Immature natural killer cell (primary cell): ENCODE measurements at regions not wholly inside any gene's neighbourhood (a gene's known extent, or its start where the extent isn't known, plus 50 kb on each side); places are given as distances from the start of the nearest gene placed in this dataset.
A peak's percentile ranks its signal among the peaks of the same experiment; 100 is the strongest.

ENCODE experiments used
- DNase-seq, 3 donors: peaks; one replicate each; pipeline ENCODE4 v3.0.0; 2022; ENCODE audit warnings: mixed read lengths in 1 of 3
- H3K27ac Mint-ChIP-seq, 6 donors: one replicate each; pipeline ENCODE4 v1.8.0; 2020; ENCODE audit warnings: mixed read lengths in 6 of 6, mild to moderate bottlenecking in 5 of 6, inconsistent platforms in 4 of 6, moderate library complexity in 3 of 6
- H3K27me3 Mint-ChIP-seq, 3 donors: one replicate each; pipeline ENCODE4 v1.8.0; 2020 to 2021; ENCODE audit warnings: low read depth in 3 of 3, mild to moderate bottlenecking in 3 of 3, mixed read lengths in 3 of 3, moderate library complexity in 3 of 3, inconsistent platforms in 1 of 3
- H3K36me3 Mint-ChIP-seq, 3 donors: one replicate each; pipeline ENCODE4 v1.8.0; 2020; ENCODE audit warnings: mixed read lengths in 3 of 3, inconsistent platforms in 2 of 3, mild to moderate bottlenecking in 2 of 3
- H3K4me1 Mint-ChIP-seq, 2 donors: one replicate each; pipeline ENCODE4 v1.8.0; 2020; ENCODE audit warnings: inconsistent platforms in 2 of 2, mild to moderate bottlenecking in 2 of 2, mixed read lengths in 2 of 2, moderate library complexity in 1 of 2
- H3K4me3 Mint-ChIP-seq, 5 donors: one replicate each; pipeline ENCODE4 v1.8.0; 2020; ENCODE audit warnings: mild to moderate bottlenecking in 5 of 5, mixed read lengths in 5 of 5, inconsistent platforms in 3 of 5, moderate library complexity in 3 of 5
- H3K9me3 Mint-ChIP-seq, 6 donors: one replicate each; pipeline ENCODE4 v1.8.0; 2020; ENCODE audit warnings: mild to moderate bottlenecking in 6 of 6, mixed read lengths in 6 of 6, inconsistent platforms in 4 of 6, moderate library complexity in 3 of 6

DNA sequence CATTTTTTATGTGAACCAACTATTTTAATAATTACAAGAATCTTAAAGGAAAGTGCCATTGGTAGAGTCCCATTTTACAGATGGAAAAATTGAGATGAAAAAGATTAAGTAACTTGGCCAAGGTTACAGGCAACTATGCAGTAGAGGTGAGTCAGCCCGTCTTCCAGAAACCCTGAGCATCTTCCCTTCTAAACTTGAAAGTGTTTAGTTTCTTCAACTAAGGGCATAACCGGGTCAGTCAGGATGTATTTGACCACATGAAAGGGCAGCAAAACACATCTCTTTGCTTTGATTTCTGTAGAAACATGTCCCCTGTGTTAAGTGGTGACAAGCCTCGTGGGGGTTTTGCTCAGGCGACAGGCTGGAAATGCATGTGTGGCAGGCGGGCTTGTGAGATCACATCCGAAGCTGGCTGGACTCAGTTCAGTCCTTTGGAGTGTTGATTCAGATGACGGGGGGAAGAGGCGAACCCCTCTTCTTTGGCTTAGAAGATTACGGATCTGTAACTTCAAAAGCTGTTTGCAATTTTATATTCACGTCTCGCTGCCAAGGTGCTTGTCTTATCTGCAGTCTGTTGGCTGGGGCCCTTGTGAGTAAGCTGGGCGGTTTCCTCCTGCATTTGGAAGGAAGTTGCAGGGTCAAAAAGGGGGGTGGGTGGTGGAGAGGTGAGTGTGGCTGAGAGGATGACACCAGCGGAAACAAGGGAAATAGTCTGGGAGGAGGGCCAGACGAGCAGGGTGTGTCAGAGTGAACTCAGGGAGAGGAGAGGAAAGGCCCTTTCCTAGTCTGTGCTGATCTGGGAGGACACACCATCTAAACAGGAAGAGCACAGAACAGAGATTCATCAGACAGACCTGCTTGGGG, 78.9 kb upstream of the RPS23 start:
- peak; percentile 61 to 72 (median 62) for DNase-seq
- Mint-ChIP-seq H3K9me3 (no peaks in the 10 kb centered on the region), H3K27ac (peak overlapping the region; percentile 77 to 95 (median 87)), H3K4me1 (peaks cover 32 to 58% of the 10 kb centered on the region in 2 donors), H3K4me3 (peak overlapping the region; percentile 62 to 77 (median 74)), H3K36me3 (no peaks in the 10 kb centered on the region), H3K27me3 (peaks cover 0 to 3% (median 0%) of the 10 kb centered on the region in 3 donors)

DNA sequence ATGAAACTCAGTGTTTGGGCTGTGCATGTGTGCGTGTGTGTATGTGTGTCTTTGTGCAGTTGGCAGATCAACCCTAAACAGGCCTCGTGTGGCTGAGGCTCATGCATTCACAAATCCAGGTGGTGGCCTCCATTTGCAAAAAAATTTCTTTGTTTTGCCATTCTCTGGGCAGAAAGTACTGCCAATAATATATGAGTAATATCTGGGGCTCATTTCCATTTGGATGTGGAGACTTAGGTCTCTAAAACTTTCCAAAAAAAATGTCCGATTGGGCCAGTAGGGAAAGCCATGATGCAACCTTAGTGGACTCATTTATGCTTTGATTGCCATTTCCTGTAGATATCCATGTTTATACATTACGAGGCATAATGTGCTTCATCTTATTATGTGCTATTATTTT, 77.9 kb upstream of the RPS23 start:
- Mint-ChIP-seq H3K4me1 (peaks cover 35 to 63% of the 10 kb centered on the region in 2 donors), H3K27ac (no peak overlapping the region), H3K4me3 (peak overlapping the region in 1 of 5 donors; percentile 22), H3K27me3 (peaks cover 0 to 3% (median 2%) of the 10 kb centered on the region in 3 donors), H3K9me3 (no peaks in the 10 kb centered on the region), H3K36me3 (no peaks in the 10 kb centered on the region)
- DNase-seq, result no peak

DNA sequence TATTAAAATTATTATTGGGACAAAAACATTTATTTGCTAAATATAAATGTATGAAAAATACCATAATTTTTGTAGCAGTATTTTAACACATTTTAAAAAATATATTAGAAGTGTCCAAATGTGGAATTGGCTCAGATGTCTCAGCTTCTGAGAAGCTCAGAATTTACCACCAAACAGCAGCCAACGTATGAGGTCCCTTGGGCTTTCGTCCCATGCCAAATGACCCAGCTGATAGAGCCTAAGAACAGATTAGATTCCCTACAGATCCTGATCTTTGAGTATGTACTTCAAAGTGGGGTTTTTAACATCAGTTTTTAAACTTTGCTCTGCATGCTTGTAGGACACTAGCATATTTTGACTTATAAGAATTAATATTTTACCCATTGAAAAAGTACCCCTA, 77.3 kb upstream of the RPS23 start:
- H3K27me3 Mint-ChIP-seq, result peaks cover 0 to 3% (median 2%) of the 10 kb centered on the region in 3 donors
- peaks cover 31 to 58% of the 10 kb centered on the region in 2 donors for H3K4me1 Mint-ChIP-seq
- H3K27ac Mint-ChIP-seq, result no peak overlapping the region
- H3K36me3 Mint-ChIP-seq, result no peaks in the 10 kb centered on the region
- H3K9me3 Mint-ChIP-seq, result no peaks in the 10 kb centered on the region
- peak overlapping the region in 1 of 5 donors; percentile 22 for H3K4me3 Mint-ChIP-seq
- DNase-seq, result no peak

DNA sequence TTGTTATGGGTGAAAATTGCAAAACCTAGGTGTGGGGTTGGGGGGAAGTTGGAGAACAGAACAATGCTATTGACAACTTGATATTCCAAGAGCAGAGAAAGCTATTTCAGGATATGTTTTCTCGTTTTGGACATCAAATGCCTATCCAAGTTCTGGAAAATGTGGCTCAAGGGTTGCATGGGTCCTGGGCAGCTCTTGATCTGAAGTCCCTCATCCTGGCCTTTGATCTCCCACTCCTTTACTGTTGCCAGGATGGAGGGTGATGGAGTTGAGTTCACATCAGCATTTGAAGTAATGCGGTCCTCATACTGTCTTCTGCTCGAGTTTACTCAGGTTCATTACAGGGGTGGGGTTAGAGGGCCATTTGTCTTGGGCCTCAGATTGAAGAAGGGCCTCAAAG, 76.9 kb upstream of the RPS23 start:
- H3K4me1 Mint-ChIP-seq, result peaks cover 30 to 55% of the 10 kb centered on the region in 2 donors
- no peaks in the 10 kb centered on the region for H3K9me3 Mint-ChIP-seq
- H3K36me3 Mint-ChIP-seq, result no peaks in the 10 kb centered on the region
- peaks cover 0 to 3% (median 2%) of the 10 kb centered on the region in 3 donors for H3K27me3 Mint-ChIP-seq
- H3K27ac Mint-ChIP-seq, result no peak overlapping the region
- no peak for DNase-seq
- no peak overlapping the region for H3K4me3 Mint-ChIP-seq

DNA sequence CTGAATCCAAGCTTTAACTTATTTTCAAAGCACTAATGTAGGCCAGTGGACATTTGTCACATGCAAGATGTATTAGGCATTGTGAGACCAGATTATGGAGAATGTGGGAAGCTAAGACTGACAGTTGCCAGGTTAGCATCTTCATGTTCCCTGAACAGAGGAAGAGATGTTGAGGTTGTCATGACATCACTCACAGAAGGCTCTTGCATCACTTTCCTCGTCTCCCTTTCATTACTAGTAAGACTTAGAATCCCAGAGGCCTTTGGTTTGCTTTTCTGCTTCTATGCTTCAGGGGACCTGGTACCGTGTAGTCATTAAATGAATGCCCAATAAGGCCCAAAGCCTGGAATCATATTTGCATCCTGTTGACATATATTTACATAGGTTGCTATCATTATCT, 76.4 kb upstream of the RPS23 start:
- H3K36me3 Mint-ChIP-seq, result no peaks in the 10 kb centered on the region
- H3K27ac Mint-ChIP-seq, result peak overlapping the region in 1 of 6 donors; percentile 31
- no peak overlapping the region for H3K4me3 Mint-ChIP-seq
- DNase-seq, result no peak
- peaks cover 30 to 55% of the 10 kb centered on the region in 2 donors for H3K4me1 Mint-ChIP-seq
- peaks cover 0 to 3% (median 2%) of the 10 kb centered on the region in 3 donors for H3K27me3 Mint-ChIP-seq
- H3K9me3 Mint-ChIP-seq, result no peaks in the 10 kb centered on the region

DNA sequence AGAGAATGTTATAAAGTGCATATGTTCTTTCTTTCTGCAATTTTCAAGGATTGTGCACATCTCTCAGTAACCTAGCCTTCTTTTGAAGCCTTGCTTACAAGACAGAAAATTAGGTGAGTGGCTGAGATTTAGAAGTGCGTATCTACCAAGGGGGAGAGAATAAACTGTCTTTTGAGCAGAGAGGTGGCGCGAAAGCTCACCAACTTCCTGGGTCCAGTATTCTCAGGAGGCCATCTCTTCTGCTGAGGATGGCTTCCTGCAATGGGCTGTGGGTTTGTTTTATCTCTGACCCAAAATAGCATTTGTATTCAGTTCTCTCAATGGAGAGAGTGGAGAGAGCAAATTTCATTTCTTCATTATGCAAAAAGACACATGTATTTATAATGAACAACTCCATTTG, 75.4 kb upstream of the RPS23 start:
- no peaks in the 10 kb centered on the region for H3K9me3 Mint-ChIP-seq
- H3K4me3 Mint-ChIP-seq, result no peak overlapping the region
- H3K27me3 Mint-ChIP-seq, result peaks cover 0 to 5% (median 2%) of the 10 kb centered on the region in 3 donors
- H3K36me3 Mint-ChIP-seq, result no peaks in the 10 kb centered on the region
- no peak overlapping the region for H3K27ac Mint-ChIP-seq
- peaks cover 30 to 52% of the 10 kb centered on the region in 2 donors for H3K4me1 Mint-ChIP-seq
- no peak for DNase-seq

DNA sequence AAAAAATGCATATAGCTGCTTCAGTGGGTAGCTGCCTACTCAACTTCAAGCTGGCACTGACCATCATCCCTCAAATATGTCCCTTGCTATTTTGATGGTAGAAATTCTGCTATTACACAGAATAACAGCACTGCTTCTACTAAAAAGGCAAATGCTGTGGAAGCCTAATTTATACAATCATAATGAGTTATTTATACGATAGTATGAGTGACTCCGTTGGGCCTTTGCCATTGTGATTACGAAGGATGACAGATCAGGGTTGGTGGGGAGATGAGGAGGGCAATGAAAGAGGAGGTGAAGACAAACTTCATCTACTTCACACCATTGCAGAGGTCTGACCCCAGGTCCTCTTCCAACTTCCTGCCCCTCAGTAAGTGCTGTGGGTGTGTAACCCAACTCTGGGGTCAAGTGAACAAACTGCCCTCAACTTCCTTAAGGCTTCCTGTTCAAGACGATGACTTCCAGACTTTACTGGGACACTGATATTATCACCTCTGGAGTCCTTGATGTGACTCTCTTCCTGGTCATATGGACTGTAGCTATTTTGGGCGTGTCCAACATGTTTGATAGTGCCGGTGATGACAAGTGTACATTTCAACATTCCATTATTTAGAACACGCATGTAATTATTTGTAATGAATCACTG, 74.1 kb upstream of the RPS23 start:
- Mint-ChIP-seq H3K36me3 (no peaks in the 10 kb centered on the region), H3K27ac (no peak overlapping the region), H3K9me3 (no peaks in the 10 kb centered on the region), H3K4me1 (peaks cover 20 to 39% of the 10 kb centered on the region in 2 donors), H3K4me3 (no peak overlapping the region), H3K27me3 (peaks cover 0 to 5% (median 2%) of the 10 kb centered on the region in 3 donors)
- peak in 1 of 3 donors; percentile 7 for DNase-seq

DNA sequence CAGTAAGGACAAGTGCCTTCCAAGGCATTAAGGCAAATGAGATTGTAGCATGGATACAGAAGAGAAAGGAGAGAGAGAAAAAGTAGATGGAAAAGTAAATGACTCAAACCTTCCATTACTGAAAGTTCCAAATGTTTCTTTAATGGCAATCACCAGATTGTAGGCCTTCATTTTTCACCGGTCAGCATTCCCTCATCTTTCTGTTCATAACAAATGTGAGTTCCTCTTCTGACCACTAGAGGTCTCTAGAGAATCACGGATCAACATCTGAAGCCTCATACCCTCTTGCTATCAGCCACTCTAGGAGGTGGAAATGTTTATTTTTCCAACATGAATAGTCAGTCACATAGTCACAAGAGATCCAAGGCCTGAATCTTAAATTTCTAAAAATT, 73.6 kb upstream of the RPS23 start:
- H3K27me3 Mint-ChIP-seq, result peaks cover 0 to 5% (median 2%) of the 10 kb centered on the region in 3 donors
- DNase-seq, result peak; percentile 34 to 45 (median 41)
- H3K4me3 Mint-ChIP-seq, result no peak overlapping the region
- peak overlapping the region in 1 of 6 donors; percentile 68 for H3K27ac Mint-ChIP-seq
- no peaks in the 10 kb centered on the region for H3K9me3 Mint-ChIP-seq
- H3K4me1 Mint-ChIP-seq, result peaks cover 14 to 34% of the 10 kb centered on the region in 2 donors
- no peaks in the 10 kb centered on the region for H3K36me3 Mint-ChIP-seq

DNA sequence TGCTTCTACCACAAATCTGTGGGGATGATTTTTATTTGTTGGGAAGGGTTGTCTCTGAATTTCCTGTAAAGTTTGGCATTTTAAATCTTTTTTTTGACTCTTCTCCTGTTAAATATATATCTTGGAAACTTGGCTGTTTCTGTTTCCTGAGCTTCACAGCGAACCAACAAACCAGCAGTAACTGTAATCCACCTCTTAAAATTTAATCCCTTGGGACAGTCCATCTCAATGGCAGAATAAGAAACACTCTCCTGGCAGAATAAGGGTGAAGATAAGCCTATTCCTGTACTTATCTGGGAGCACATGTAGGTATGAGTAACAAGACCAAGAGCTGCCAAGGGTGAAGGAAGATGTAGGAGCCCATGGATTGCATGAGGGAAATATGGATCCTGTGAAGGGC, 73.1 kb upstream of the RPS23 start:
- Mint-ChIP-seq H3K27me3 (peaks cover 0 to 5% (median 2%) of the 10 kb centered on the region in 3 donors), H3K4me3 (no peak overlapping the region), H3K9me3 (no peaks in the 10 kb centered on the region), H3K4me1 (peaks cover 13 to 30% of the 10 kb centered on the region in 2 donors), H3K27ac (no peak overlapping the region), H3K36me3 (no peaks in the 10 kb centered on the region)
- DNase-seq, result no peak

DNA sequence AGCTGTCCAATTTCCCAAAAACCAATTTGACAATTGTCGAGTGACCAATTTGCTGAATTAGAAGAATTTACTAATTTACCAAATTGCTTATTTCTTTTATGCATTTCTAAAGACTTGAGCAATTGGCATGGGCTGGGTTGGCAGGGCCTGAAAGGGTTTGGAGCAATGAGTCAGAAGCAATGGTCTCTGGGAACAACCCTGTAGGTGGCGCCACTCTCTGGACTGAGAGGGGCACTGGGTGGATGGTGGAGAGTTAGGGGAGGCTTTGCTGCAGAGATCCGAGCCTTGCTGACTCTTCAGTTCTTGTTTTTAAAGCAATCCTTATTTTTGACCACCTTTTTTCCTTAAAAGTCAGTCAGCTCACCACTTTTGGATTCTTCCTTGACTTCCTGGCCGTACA, 71.5 kb upstream of the RPS23 start:
- H3K36me3 Mint-ChIP-seq, result no peaks in the 10 kb centered on the region
- peaks cover 0 to 5% (median 2%) of the 10 kb centered on the region in 3 donors for H3K27me3 Mint-ChIP-seq
- peaks cover 13 to 25% of the 10 kb centered on the region in 2 donors for H3K4me1 Mint-ChIP-seq
- H3K27ac Mint-ChIP-seq, result no peak overlapping the region
- no peak for DNase-seq
- H3K9me3 Mint-ChIP-seq, result no peaks in the 10 kb centered on the region
- H3K4me3 Mint-ChIP-seq, result no peak overlapping the region

DNA sequence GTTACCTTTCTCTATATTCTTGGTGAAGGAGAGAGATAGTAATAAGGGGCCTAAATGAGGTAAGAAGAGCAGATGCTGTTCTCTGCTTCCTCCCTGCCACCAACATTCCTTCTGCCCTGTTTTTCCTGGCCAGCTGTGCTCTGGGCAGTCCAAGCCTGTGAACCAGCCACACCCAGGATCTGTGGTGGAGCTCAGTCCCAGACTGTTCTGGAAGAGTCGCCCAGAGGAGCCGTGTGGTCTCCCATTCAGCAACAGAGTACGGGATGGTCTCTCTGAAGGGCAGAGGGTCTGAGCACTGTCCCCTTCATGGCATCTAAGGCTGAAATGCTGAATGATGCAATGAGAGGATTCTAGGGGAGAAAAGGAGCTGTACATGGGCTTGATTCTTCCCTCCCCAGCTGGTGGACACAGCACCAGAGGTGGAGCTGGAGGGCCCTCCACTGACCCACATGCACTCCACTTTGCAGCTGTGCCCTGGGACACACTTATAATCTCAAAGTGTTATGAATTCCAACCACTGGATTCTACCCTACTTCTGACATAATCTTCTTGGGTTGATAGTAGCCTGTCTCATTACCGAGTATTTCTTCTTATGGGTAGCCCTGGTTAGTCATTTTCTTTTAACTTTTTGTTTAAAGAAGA, 70.8 kb upstream of the RPS23 start:
- DNase-seq, result no peak
- no peak overlapping the region for H3K27ac Mint-ChIP-seq
- peaks cover 0 to 5% (median 2%) of the 10 kb centered on the region in 3 donors for H3K27me3 Mint-ChIP-seq
- H3K9me3 Mint-ChIP-seq, result no peaks in the 10 kb centered on the region
- H3K36me3 Mint-ChIP-seq, result no peaks in the 10 kb centered on the region
- peaks cover 12 to 25% of the 10 kb centered on the region in 2 donors for H3K4me1 Mint-ChIP-seq
- H3K4me3 Mint-ChIP-seq, result no peak overlapping the region

DNA sequence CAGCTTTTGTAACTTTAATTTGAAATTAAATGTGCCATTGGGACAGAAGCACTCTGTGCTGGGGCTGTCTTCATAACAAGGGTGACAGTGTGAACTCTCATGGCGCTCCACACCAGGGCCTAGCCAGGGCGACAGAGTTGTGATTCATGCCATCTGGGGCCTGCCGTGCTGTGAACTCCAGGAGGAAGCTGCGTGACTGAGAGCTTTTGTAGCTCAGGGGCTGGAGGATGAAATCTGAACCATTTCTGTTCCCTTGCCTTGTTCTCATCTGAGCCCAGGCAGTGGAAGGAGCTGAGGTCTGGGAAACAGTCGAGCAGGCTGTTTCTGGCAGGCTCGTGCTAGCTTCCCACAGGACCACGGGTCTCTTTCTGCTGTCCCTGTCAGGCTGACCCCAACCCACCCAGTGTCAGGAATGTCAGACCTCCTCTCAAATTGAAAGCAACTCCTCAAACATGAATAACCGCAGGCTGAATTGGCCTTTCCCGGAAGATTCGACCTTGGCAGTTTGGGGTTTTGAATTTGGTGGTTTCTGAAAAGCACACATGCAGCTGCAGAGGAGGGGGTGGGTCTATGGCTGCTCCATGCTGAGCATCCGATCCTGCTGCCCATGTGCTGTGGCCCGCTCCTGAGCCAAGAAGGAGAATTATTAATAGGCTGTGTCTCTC, 69.2 kb upstream of the RPS23 start:
- no peak overlapping the region for H3K4me3 Mint-ChIP-seq
- H3K9me3 Mint-ChIP-seq, result no peaks in the 10 kb centered on the region
- peaks cover 7 to 9% of the 10 kb centered on the region in 2 donors for H3K4me1 Mint-ChIP-seq
- H3K36me3 Mint-ChIP-seq, result no peaks in the 10 kb centered on the region
- H3K27ac Mint-ChIP-seq, result no peak overlapping the region
- no peak for DNase-seq
- peaks cover 0 to 5% (median 2%) of the 10 kb centered on the region in 3 donors for H3K27me3 Mint-ChIP-seq

DNA sequence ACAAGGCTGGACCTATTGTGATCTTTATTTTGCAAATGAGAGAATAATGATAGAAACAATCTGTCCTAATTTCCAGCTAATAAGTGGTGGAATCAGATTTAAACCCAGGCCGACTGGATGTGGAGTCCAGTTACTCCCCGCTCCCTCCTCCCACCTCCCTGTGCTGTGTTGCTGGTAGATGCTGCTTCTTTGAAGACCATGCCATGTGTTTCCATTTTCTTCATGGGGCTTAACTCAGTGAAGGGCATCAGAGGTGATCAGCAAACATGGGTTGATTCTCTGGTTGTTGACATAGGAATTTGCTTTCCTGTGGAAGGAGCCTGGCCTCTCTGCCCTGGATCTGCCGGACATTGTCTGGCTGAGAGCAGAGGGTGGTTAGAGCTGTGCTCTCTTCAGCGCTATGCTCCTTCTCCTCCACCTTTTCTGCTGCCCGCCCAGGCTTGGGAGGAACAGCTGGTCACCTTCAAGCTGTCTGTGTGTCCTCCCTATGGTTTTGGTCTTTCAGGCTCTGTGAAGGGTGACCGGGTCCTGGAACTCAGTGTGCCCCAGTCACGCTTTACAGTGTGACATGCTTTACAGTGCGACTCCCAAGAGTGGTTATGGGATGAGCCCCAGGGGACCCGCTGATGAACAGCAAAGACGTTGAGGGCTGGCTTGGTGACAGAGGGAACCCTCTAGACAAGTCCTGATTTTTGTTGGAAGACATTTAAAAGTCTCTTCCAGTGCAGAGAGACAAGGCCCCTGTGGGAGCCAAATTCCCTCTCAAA, 68.4 kb upstream of the RPS23 start:
- Mint-ChIP-seq H3K36me3 (no peaks in the 10 kb centered on the region), H3K27ac (no peak overlapping the region), H3K4me3 (no peak overlapping the region), H3K4me1 (peaks cover 1% of the 10 kb centered on the region in 2 donors), H3K9me3 (no peaks in the 10 kb centered on the region), H3K27me3 (peaks cover 0 to 5% (median 2%) of the 10 kb centered on the region in 3 donors)
- no peak for DNase-seq
